WTC11 (cell line): ENCODE measurements at regions not wholly inside any gene's neighbourhood (a gene's known extent, or its start where the extent isn't known, plus 50 kb on each side); places are given as distances from the start of the nearest gene placed in this dataset.

Experiments
- ATAC-seq: fragments of 200-7000 bp; cut with Tn5 transposase; 2 replicates; pipeline ENCODE4 v1.10.0; 2021; ENCODE audit warnings: mild to moderate bottlenecking, moderate library complexity
- CTCF ChIA-PET: fragments of 300-600 bp; sonication (Branson Sonifier 250); formaldehyde crosslinking; loops from one replicate; lab custom pipeline; 2021; ENCODE audit warnings: antibody characterized with exemption; lab: Charles Lee
- POLR2A ChIA-PET: fragments of 350-600 bp; sonication (Branson Sonifier 250); formaldehyde crosslinking; loops from one replicate; lab custom pipeline; 2021; ENCODE audit warnings: antibody characterized with exemption; lab: Charles Lee
- DNase-seq: peaks from one replicate; pipeline ENCODE4 v3.0.0; 2021; ENCODE audit warnings: low spot score
- H3K27ac Mint-ChIP-seq: 2 replicates; pipeline ENCODE4 v1.8.0; 2021; ENCODE audit warnings: mixed read lengths
- H3K27me3 Mint-ChIP-seq: 2 replicates; pipeline ENCODE4 v1.8.0; 2021; ENCODE audit warnings: low read depth, mild to moderate bottlenecking, moderate library complexity, mixed read lengths
- H3K36me3 Mint-ChIP-seq: 2 replicates; pipeline ENCODE4 v1.8.0; 2021; ENCODE audit warnings: mixed read lengths
- H3K4me1 Mint-ChIP-seq: 2 replicates; pipeline ENCODE4 v1.8.0; 2022; ENCODE audit warnings: mixed read lengths
- H3K4me3 Mint-ChIP-seq: 2 replicates; pipeline ENCODE4 v1.8.0; 2021; ENCODE audit warnings: mild to moderate bottlenecking, moderate library complexity, mixed read lengths
- H3K9me3 Mint-ChIP-seq: 2 replicates; pipeline ENCODE4 v1.8.0; 2021; ENCODE audit warnings: mixed read lengths
- ATF1 ChIP-seq: sonication (generic); formaldehyde crosslinking; IDR thresholded peaks from 2 replicates; pipeline ENCODE4 v1.8.1; 2023; ENCODE audit warnings: mild to moderate bottlenecking, moderate library complexity, missing genetic modification reagents
- CTCF ChIP-seq: fragments of 200-600 bp; IDR thresholded peaks from 2 replicates; pipeline ENCODE4 v1.8.0; 2022; ENCODE audit warnings: antibody characterized with exemption
- E2F4 ChIP-seq: sonication (generic); formaldehyde crosslinking; IDR thresholded peaks from 2 replicates; pipeline ENCODE4 v1.8.1; 2022; ENCODE audit warnings: low read depth, mild to moderate bottlenecking, moderate library complexity, missing genetic modification reagents, borderline replicate concordance
- E2F5 ChIP-seq: sonication (generic); formaldehyde crosslinking; IDR thresholded peaks from 2 replicates; pipeline ENCODE4 v1.8.1; 2022; ENCODE audit warnings: mild to moderate bottlenecking, moderate library complexity, missing genetic modification reagents
- GRHL2 ChIP-seq: fragments of 250-450 bp; sonication (Bioruptor Pico); IDR thresholded peaks from 2 replicates; pipeline ENCODE4 v1.8.0; 2022; ENCODE audit warnings: mild to moderate bottlenecking, moderate library complexity; ENCODE audit not compliant: insufficient replicate concordance, severe bottlenecking
- GTF2I ChIP-seq: fragments of 250-450 bp; sonication (Bioruptor Pico); conservative IDR thresholded peaks from 2 replicates; pipeline ENCODE4 v1.4.0; 2021; ENCODE audit warnings: mild to moderate bottlenecking
- MAX ChIP-seq: sonication (generic); formaldehyde crosslinking; IDR thresholded peaks from 2 replicates; pipeline ENCODE4 v1.8.0; 2022; ENCODE audit warnings: mild to moderate bottlenecking, missing genetic modification reagents
- MLX ChIP-seq: sonication (generic); formaldehyde crosslinking; IDR thresholded peaks from 2 replicates; pipeline ENCODE4 v1.8.1; 2023; ENCODE audit warnings: mild to moderate bottlenecking, missing genetic modification reagents, moderate library complexity
- NR1H2 ChIP-seq: sonication (generic); formaldehyde crosslinking; IDR thresholded peaks from 2 replicates; pipeline ENCODE4 v1.9.0; 2021; ENCODE audit warnings: mild to moderate bottlenecking, moderate library complexity, missing genetic modification reagents
- NR3C1 ChIP-seq: sonication (generic); formaldehyde crosslinking; conservative IDR thresholded peaks from 2 replicates; pipeline ENCODE4 v1.8.1; 2023; ENCODE audit warnings: low read depth, mild to moderate bottlenecking, missing genetic modification reagents
- PREB ChIP-seq: sonication (generic); formaldehyde crosslinking; IDR thresholded peaks from 2 replicates; pipeline ENCODE4 v1.8.1; 2022; ENCODE audit warnings: mild to moderate bottlenecking, missing genetic modification reagents, moderate library complexity, borderline replicate concordance
- PRRX2 ChIP-seq: fragments of 250-450 bp; sonication (Bioruptor Pico); IDR thresholded peaks from 2 replicates; pipeline ENCODE4 v1.8.0; 2021; ENCODE audit warnings: mild to moderate bottlenecking
- ZBTB43 ChIP-seq: sonication (generic); formaldehyde crosslinking; IDR thresholded peaks from 2 replicates; pipeline ENCODE4 v1.8.1; 2023; ENCODE audit warnings: mild to moderate bottlenecking, missing genetic modification reagents
- ZNF138 ChIP-seq: sonication (generic); formaldehyde crosslinking; conservative IDR thresholded peaks from 2 replicates; pipeline ENCODE4 v1.8.1; 2022; ENCODE audit warnings: mild to moderate bottlenecking, moderate library complexity, missing genetic modification reagents

GRCh38 chrX:110450050-110450449 is 91.4 kb downstream of the RTL9 start:
- peak; percentile 91 for ATAC-seq
- Mint-ChIP-seq H3K4me1 (peaks cover 20% of the 10 kb centered on the region), H3K9me3 (no peaks in the 10 kb centered on the region), H3K27ac (no peak overlapping the region), H3K4me3 (no peak overlapping the region), H3K27me3 (no peaks in the 10 kb centered on the region; the same call in 1 of the 2 replicates), H3K36me3 (no peaks in the 10 kb centered on the region)
- POLR2A ChIA-PET = no interaction called here
- TF ChIP-seq PREB (CRISPR knock-in tag) = no peak
- TF ChIP-seq CTCF = peak; percentile 44
- CTCF ChIA-PET = interaction anchor here (1.0 kb wide), 1 partner anchor 397 kb away, joined by 4 read pairs; no protein-coding TSS in a partner anchor
- DNase-seq = peak; percentile 75

GRCh38 chrX:110454336-110454735 is 95.7 kb downstream of the RTL9 start:
- no peak for TF ChIP-seq E2F4 (CRISPR knock-in tag)
- TF ChIP-seq NR3C1 (CRISPR knock-in tag) = no peak
- TF ChIP-seq NR1H2 (CRISPR knock-in tag) = no peak
- TF ChIP-seq, all 79 proteins: peak for 0
- Mint-ChIP-seq H3K27me3 (peaks cover 6% of the 10 kb centered on the region; the same call in 1 of the 2 replicates), H3K27ac (no peak overlapping the region), H3K4me1 (no peaks in the 10 kb centered on the region), H3K36me3 (no peaks in the 10 kb centered on the region), H3K9me3 (no peaks in the 10 kb centered on the region), H3K4me3 (no peak overlapping the region)
- ATAC-seq = no peak
- CTCF ChIA-PET = interaction anchor here (0.9 kb wide), 1 partner anchor 393 kb away, joined by 3 read pairs; no protein-coding TSS in a partner anchor
- no peak for DNase-seq
- POLR2A ChIA-PET = no interaction called here

- no peak overlapping the region for H3K27ac Mint-ChIP-seq
- no peaks in the 10 kb centered on the region for H3K4me1 Mint-ChIP-seq
- ChIA-PET POLR2A (no interaction called here), CTCF (no interaction called here)
- TF ChIP-seq MLX (no peak), E2F5 (CRISPR knock-in tag) (no peak), MAX (CRISPR knock-in tag) (no peak), ATF1 (CRISPR knock-in tag) (no peak), GRHL2 (CRISPR knock-in tag) (no peak), ZNF138 (CRISPR knock-in tag) (no peak), PRRX2 (CRISPR knock-in tag) (no peak)
- ATAC-seq (peak; percentile 70), DNase-seq (no peak)
- H3K4me3 Mint-ChIP-seq = no peak overlapping the region
- H3K27me3 Mint-ChIP-seq = peaks cover 3% of the 10 kb centered on the region; the same call in 1 of the 2 replicates
- H3K9me3 Mint-ChIP-seq = peaks cover 4% of the 10 kb centered on the region; the same call in 1 of the 2 replicates
- no peaks in the 10 kb centered on the region for H3K36me3 Mint-ChIP-seq
Observed at GRCh38 chrX:110462957-110463356, 104.3 kb downstream of the RTL9 start.

- POLR2A ChIA-PET = no interaction called here
- no peaks in the 10 kb centered on the region for H3K4me1 Mint-ChIP-seq
- no peak overlapping the region for H3K4me3 Mint-ChIP-seq
- H3K27me3 Mint-ChIP-seq = no peaks in the 10 kb centered on the region
- peaks cover 4% of the 10 kb centered on the region; the same call in 1 of the 2 replicates for H3K9me3 Mint-ChIP-seq
- CTCF ChIA-PET = no interaction called here
- H3K27ac Mint-ChIP-seq = no peak overlapping the region
- DNase-seq (no peak), ATAC-seq (no peak)
- H3K36me3 Mint-ChIP-seq = no peaks in the 10 kb centered on the region
- TF ChIP-seq MAX (CRISPR knock-in tag) = no peak
- TF ChIP-seq GTF2I = no peak
- TF ChIP-seq CTCF = no peak
- no peak for TF ChIP-seq ZBTB43 (CRISPR knock-in tag)
Observed at GRCh38 chrX:110466790-110467189, 108.1 kb downstream of the RTL9 start.
